ENCODE measurements at regions not wholly inside any gene's neighbourhood (a gene's known extent, or its start where the extent isn't known, plus 50 kb on each side); places are given as distances from the start of the nearest gene placed in this dataset.

DNA sequence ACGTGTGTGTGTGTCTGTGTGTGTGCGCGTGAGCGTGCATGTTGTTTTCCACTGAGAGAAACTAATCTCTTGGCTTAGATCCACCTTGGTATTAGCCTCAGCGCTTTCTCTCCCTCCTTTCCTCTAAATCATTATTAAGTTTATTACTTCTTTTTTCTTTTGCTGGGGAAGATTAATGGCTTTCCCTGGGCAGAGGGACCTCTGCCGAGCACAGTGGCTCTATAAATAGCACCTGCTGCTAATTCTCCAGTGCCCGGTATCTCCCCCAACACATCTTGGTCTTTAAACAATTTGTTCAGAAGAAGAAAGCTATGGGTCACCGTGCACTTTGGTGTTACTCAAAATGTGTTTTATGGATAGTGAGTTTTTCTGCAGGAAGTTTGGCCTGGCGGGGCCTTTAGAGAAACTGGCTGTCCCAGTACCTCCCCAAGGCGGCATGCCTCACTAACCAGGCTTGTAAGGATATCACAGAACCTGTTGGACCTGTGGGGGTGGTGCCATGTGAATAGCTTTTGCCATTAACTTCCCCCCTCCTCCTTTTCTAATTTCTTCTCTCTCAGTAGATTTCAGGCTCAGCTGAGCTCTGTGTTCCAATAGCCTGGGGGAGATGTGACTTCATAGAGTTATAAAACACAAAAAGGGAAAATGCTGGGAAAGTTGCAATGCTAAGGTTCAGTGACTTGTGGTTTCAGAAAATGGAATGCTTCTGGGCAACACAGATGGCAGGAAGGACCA lies 70.1 kb upstream of the RAB11FIP2 start:
- H2AK5ac ChIP-seq (ENCODE audit: low read depth, low read length) = no peak overlapping the region
- H3K4me1 ChIP-seq (ENCODE audit: control insufficient read depth in 2 of 2, insufficient read depth in 1 of 2, low read depth in 1 of 2, low read length in 2 of 2) = peaks cover 4 to 15% of the 10 kb centered on the region in 2 donors
- H3K4me3 ChIP-seq (ENCODE audit: low read length in 2 of 2) = no peak overlapping the region
- no peak overlapping the region for H2BK15ac ChIP-seq (ENCODE audit: low read length)
- no peak overlapping the region for H3K4me2 ChIP-seq (ENCODE audit: insufficient read depth, low read length, poor library complexity, severe bottlenecking)
- no peaks in the 10 kb centered on the region for H3K36me3 ChIP-seq (replicated peaks in 1 of 2; ENCODE audit: control insufficient read depth in 2 of 2, insufficient read depth in 2 of 2, low read length in 2 of 2)
- peaks cover 0 to 18% (median 0%) of the 10 kb centered on the region in 3 experiments for H3K27me3 ChIP-seq (ENCODE audit: control insufficient read depth in 3 of 3, insufficient read depth in 3 of 3, low read depth in 1 of 3, low read length in 3 of 3)
- no peak overlapping the region for H2BK5ac ChIP-seq (ENCODE audit: low read length)
- no peak overlapping the region for H3K4ac ChIP-seq (ENCODE audit: low read length)
- H2BK12ac ChIP-seq (ENCODE audit: low read length) = no peak overlapping the region
- H3K9me3 ChIP-seq (replicated peaks in 1 of 2; ENCODE audit: control insufficient read depth in 2 of 2, insufficient read depth in 1 of 2, low read depth in 1 of 2, low read length in 2 of 2) = no peaks in the 10 kb centered on the region
- no peak for DNase-seq (ENCODE audit: low spot score)
- H4K8ac ChIP-seq (ENCODE audit: low read depth, low read length) = no peak overlapping the region
- peak overlapping the region; percentile 18 for H3K27ac ChIP-seq (replicated peaks; ENCODE audit: low read length)
- no peak overlapping the region for H3K9ac ChIP-seq (ENCODE audit: low read depth, low read length, poor library complexity)
- no peak overlapping the region for H4K91ac ChIP-seq (ENCODE audit: low read depth, low read length, poor library complexity)
- H3K18ac ChIP-seq (ENCODE audit: low read length) = peak overlapping the region; percentile 39
- WGBS, 2 donors (ENCODE audit: extremely low coverage in 2 of 2, insufficient read length in 2 of 2, insufficient replicate concordance in 1 of 2) = no CpG with 5 or more reads among the region's 10 CpGs
- no peak overlapping the region for H2AFZ ChIP-seq (ENCODE audit: low read length)
- H3K23ac ChIP-seq (ENCODE audit: low read depth, low read length, poor library complexity) = no peak overlapping the region
- no peak overlapping the region for H3K14ac ChIP-seq (ENCODE audit: low read length)
- H2BK120ac ChIP-seq (ENCODE audit: low read depth, low read length) = no peak overlapping the region
- H3K79me1 ChIP-seq (ENCODE audit: low read depth, low read length) = no peaks in the 10 kb centered on the region

GRCh38 chr10:118116362-118116714 lies 69.6 kb upstream of the RAB11FIP2 start:
- Histone ChIP-seq H3K14ac (ENCODE audit: low read length) (no peak overlapping the region), H3K27ac (replicated peaks; ENCODE audit: low read length) (peak overlapping the region; percentile 18), H3K4me1 (ENCODE audit: control insufficient read depth in 2 of 2, insufficient read depth in 1 of 2, low read depth in 1 of 2, low read length in 2 of 2) (peaks cover 4 to 15% of the 10 kb centered on the region in 2 donors), H3K9ac (ENCODE audit: low read depth, low read length, poor library complexity) (no peak overlapping the region), H2BK15ac (ENCODE audit: low read length) (no peak overlapping the region), H3K36me3 (replicated peaks in 1 of 2; ENCODE audit: control insufficient read depth in 2 of 2, insufficient read depth in 2 of 2, low read length in 2 of 2) (no peaks in the 10 kb centered on the region), H2AFZ (ENCODE audit: low read length) (no peak overlapping the region), H2BK120ac (ENCODE audit: low read depth, low read length) (no peak overlapping the region), H3K23ac (ENCODE audit: low read depth, low read length, poor library complexity) (no peak overlapping the region), H2BK12ac (ENCODE audit: low read length) (no peak overlapping the region), H3K18ac (ENCODE audit: low read length) (peak overlapping the region; percentile 39), H3K4me2 (ENCODE audit: insufficient read depth, low read length, poor library complexity, severe bottlenecking) (no peak overlapping the region), H3K9me3 (replicated peaks in 1 of 2; ENCODE audit: control insufficient read depth in 2 of 2, insufficient read depth in 1 of 2, low read depth in 1 of 2, low read length in 2 of 2) (no peaks in the 10 kb centered on the region), H2AK5ac (ENCODE audit: low read depth, low read length) (no peak overlapping the region), H2BK5ac (ENCODE audit: low read length) (no peak overlapping the region), H3K4me3 (ENCODE audit: low read length in 2 of 2) (no peak overlapping the region), H4K91ac (ENCODE audit: low read depth, low read length, poor library complexity) (no peak overlapping the region), H4K8ac (ENCODE audit: low read depth, low read length) (no peak overlapping the region), H3K27me3 (ENCODE audit: control insufficient read depth in 3 of 3, insufficient read depth in 3 of 3, low read depth in 1 of 3, low read length in 3 of 3) (peaks cover 0 to 18% (median 0%) of the 10 kb centered on the region in 3 experiments), H3K79me1 (ENCODE audit: low read depth, low read length) (no peaks in the 10 kb centered on the region), H3K4ac (ENCODE audit: low read length) (no peak overlapping the region)
- DNase-seq (ENCODE audit: low spot score) = no peak
- WGBS, 2 donors (ENCODE audit: extremely low coverage in 2 of 2, insufficient read length in 2 of 2, insufficient replicate concordance in 1 of 2) = no CpG with 5 or more reads among the region's 6 CpGs

DNA sequence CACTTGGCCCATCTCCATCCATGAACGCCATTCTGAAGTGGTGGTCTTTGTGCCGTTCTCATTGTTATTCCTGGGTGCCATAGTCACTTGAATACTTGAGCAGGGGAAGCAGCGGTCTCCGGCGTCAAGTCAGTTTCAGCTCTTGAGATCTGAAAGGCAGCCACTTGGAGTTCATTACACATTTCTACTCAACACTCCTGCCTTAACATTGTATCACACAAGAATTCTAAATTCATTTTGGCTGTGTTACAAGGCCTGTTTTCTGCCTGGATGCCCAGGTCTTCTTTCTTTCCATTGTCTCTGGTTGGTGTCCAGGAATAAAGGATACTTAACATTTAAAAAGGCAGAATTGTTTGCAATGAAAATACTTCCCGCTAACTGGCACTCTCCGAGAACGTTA lies 69.0 kb upstream of the RAB11FIP2 start:
- DNase-seq (ENCODE audit: low spot score) = no peak
- no peak overlapping the region for H3K9ac ChIP-seq (ENCODE audit: low read depth, low read length, poor library complexity)
- H3K79me1 ChIP-seq (ENCODE audit: low read depth, low read length) = no peaks in the 10 kb centered on the region
- H3K36me3 ChIP-seq (replicated peaks in 1 of 2; ENCODE audit: control insufficient read depth in 2 of 2, insufficient read depth in 2 of 2, low read length in 2 of 2) = no peaks in the 10 kb centered on the region
- no peak overlapping the region for H2BK15ac ChIP-seq (ENCODE audit: low read length)
- H3K9me3 ChIP-seq (replicated peaks in 1 of 2; ENCODE audit: control insufficient read depth in 2 of 2, insufficient read depth in 1 of 2, low read depth in 1 of 2, low read length in 2 of 2) = no peaks in the 10 kb centered on the region
- peaks cover 0 to 18% (median 0%) of the 10 kb centered on the region in 3 experiments for H3K27me3 ChIP-seq (ENCODE audit: control insufficient read depth in 3 of 3, insufficient read depth in 3 of 3, low read depth in 1 of 3, low read length in 3 of 3)
- H3K18ac ChIP-seq (ENCODE audit: low read length) = no peak overlapping the region
- H4K8ac ChIP-seq (ENCODE audit: low read depth, low read length) = no peak overlapping the region
- H2BK120ac ChIP-seq (ENCODE audit: low read depth, low read length) = no peak overlapping the region
- no peak overlapping the region for H3K4me2 ChIP-seq (ENCODE audit: insufficient read depth, low read length, poor library complexity, severe bottlenecking)
- H2AFZ ChIP-seq (ENCODE audit: low read length) = no peak overlapping the region
- no peak overlapping the region for H2AK5ac ChIP-seq (ENCODE audit: low read depth, low read length)
- H2BK12ac ChIP-seq (ENCODE audit: low read length) = no peak overlapping the region
- H3K4ac ChIP-seq (ENCODE audit: low read length) = no peak overlapping the region
- no peak overlapping the region for H4K91ac ChIP-seq (ENCODE audit: low read depth, low read length, poor library complexity)
- H3K14ac ChIP-seq (ENCODE audit: low read length) = no peak overlapping the region
- no CpG with 5 or more reads among the region's 8 CpGs for WGBS, 2 donors (ENCODE audit: extremely low coverage in 2 of 2, insufficient read length in 2 of 2, insufficient replicate concordance in 1 of 2)
- H3K27ac ChIP-seq (replicated peaks; ENCODE audit: low read length) = no peak overlapping the region
- no peak overlapping the region for H2BK5ac ChIP-seq (ENCODE audit: low read length)
- H3K4me1 ChIP-seq (ENCODE audit: control insufficient read depth in 2 of 2, insufficient read depth in 1 of 2, low read depth in 1 of 2, low read length in 2 of 2) = peaks cover 4 to 15% of the 10 kb centered on the region in 2 donors
- H3K4me3 ChIP-seq (ENCODE audit: low read length in 2 of 2) = no peak overlapping the region
- no peak overlapping the region for H3K23ac ChIP-seq (ENCODE audit: low read depth, low read length, poor library complexity)

GRCh38 chr10:118114992-118115391 lies 68.3 kb upstream of the RAB11FIP2 start:
- no peak overlapping the region for H2AFZ ChIP-seq (ENCODE audit: low read length)
- H3K27me3 ChIP-seq (ENCODE audit: control insufficient read depth in 3 of 3, insufficient read depth in 3 of 3, low read depth in 1 of 3, low read length in 3 of 3) = peaks cover 0 to 13% (median 0%) of the 10 kb centered on the region in 3 experiments
- H3K23ac ChIP-seq (ENCODE audit: low read depth, low read length, poor library complexity) = no peak overlapping the region
- H3K9me3 ChIP-seq (replicated peaks in 1 of 2; ENCODE audit: control insufficient read depth in 2 of 2, insufficient read depth in 1 of 2, low read depth in 1 of 2, low read length in 2 of 2) = no peaks in the 10 kb centered on the region
- H4K8ac ChIP-seq (ENCODE audit: low read depth, low read length) = no peak overlapping the region
- H3K4me3 ChIP-seq (ENCODE audit: low read length in 2 of 2) = no peak overlapping the region
- no peak overlapping the region for H3K27ac ChIP-seq (replicated peaks; ENCODE audit: low read length)
- no peak overlapping the region for H4K91ac ChIP-seq (ENCODE audit: low read depth, low read length, poor library complexity)
- no peaks in the 10 kb centered on the region for H3K79me1 ChIP-seq (ENCODE audit: low read depth, low read length)
- no peak overlapping the region for H3K4ac ChIP-seq (ENCODE audit: low read length)
- H3K18ac ChIP-seq (ENCODE audit: low read length) = no peak overlapping the region
- no CpG with 5 or more reads among the region's 1 CpG for WGBS, 2 donors (ENCODE audit: extremely low coverage in 2 of 2, insufficient read length in 2 of 2, insufficient replicate concordance in 1 of 2)
- no peak overlapping the region for H3K14ac ChIP-seq (ENCODE audit: low read length)
- H3K9ac ChIP-seq (ENCODE audit: low read depth, low read length, poor library complexity) = no peak overlapping the region
- H3K4me1 ChIP-seq (ENCODE audit: control insufficient read depth in 2 of 2, insufficient read depth in 1 of 2, low read depth in 1 of 2, low read length in 2 of 2) = peaks cover 5 to 15% of the 10 kb centered on the region in 2 donors
- H3K4me2 ChIP-seq (ENCODE audit: insufficient read depth, low read length, poor library complexity, severe bottlenecking) = no peak overlapping the region
- no peak for DNase-seq (ENCODE audit: low spot score)
- no peak overlapping the region for H2BK120ac ChIP-seq (ENCODE audit: low read depth, low read length)
- H2BK12ac ChIP-seq (ENCODE audit: low read length) = no peak overlapping the region
- H2BK5ac ChIP-seq (ENCODE audit: low read length) = no peak overlapping the region
- H2BK15ac ChIP-seq (ENCODE audit: low read length) = no peak overlapping the region
- H2AK5ac ChIP-seq (ENCODE audit: low read depth, low read length) = no peak overlapping the region
- no peaks in the 10 kb centered on the region for H3K36me3 ChIP-seq (replicated peaks in 1 of 2; ENCODE audit: control insufficient read depth in 2 of 2, insufficient read depth in 2 of 2, low read length in 2 of 2)

Measured in neuronal stem cell (in vitro differentiated cells).